Endothelial cell of umbilical vein (primary cell): ENCODE measurements at regions not wholly inside any gene's neighbourhood (a gene's known extent, or its start where the extent isn't known, plus 50 kb on each side); places are given as distances from the start of the nearest gene placed in this dataset.

Experiments used
- BruUV-seq: library from RNA; stranded (reverse); fragments of 400-500 nt; replicated peaks from 2 replicates; lab custom pipeline; 2021; lab: Mats Ljungman, UMichigan
- CTCF ChIA-PET: fragments of 300-600, 350-600 bp; sonication (Branson Sonifier 250); formaldehyde crosslinking; loops from one replicate; lab custom pipeline; 2021; ENCODE audit warnings: antibody characterized with exemption, inconsistent platforms; lab: Charles Lee
- POLR2A ChIA-PET: fragments of 300-600, 350-600 bp; sonication (Branson Sonifier 250); formaldehyde crosslinking; loops from one replicate; lab custom pipeline; 2021; ENCODE audit warnings: antibody characterized with exemption, inconsistent platforms; lab: Charles Lee
- DNase-seq: peaks from one replicate; pipeline ENCODE4 v3.0.0-alpha.2; 2011; ENCODE audit warnings: low read depth, low spot score
- FAIRE-seq: peaks from 2 replicates; lab custom pipeline; 2011; peaks lifted over from hg19 to GRCh38; lab: Jason Lieb, UNC
- H2AFZ ChIP-seq: 2 replicates; pipeline ENCODE4 v1.6.0; 2012; ENCODE audit warnings: low read depth, low read length, control low read depth, inconsistent platforms
- H3K27ac ChIP-seq: 2 replicates; pipeline ENCODE4 v1.5.1; 2011; ENCODE audit warnings: low read depth, mild to moderate bottlenecking, control low read depth, low read length, moderate library complexity; ENCODE audit not compliant: insufficient read depth
- H3K27me3 ChIP-seq, 2 experiments: 2 replicates each; pipeline versions ENCODE4 v1.6.0 to v1.6.1; 2011; ENCODE audit warnings: low read length in 2 of 2, mixed read lengths in 1 of 2; ENCODE audit not compliant: control insufficient read depth in 2 of 2, insufficient read depth in 2 of 2
- H3K36me3 ChIP-seq, 2 experiments: 2 replicates in 1 of 2; 3 replicates in 1 of 2; pipeline ENCODE4 v1.5.1; 2011; ENCODE audit warnings: low read length in 2 of 2, mild to moderate bottlenecking in 1 of 2, moderate library complexity in 1 of 2; ENCODE audit not compliant: control insufficient read depth in 2 of 2, insufficient read depth in 2 of 2; ENCODE audit errors: extremely low read depth in 1 of 2
- H3K4me1 ChIP-seq: 3 replicates; pipeline ENCODE4 v1.5.1; 2011; ENCODE audit warnings: mild to moderate bottlenecking, low read length; ENCODE audit not compliant: control insufficient read depth, insufficient read depth; ENCODE audit errors: extremely low read depth
- H3K4me2 ChIP-seq: 2 replicates; pipeline ENCODE4 v1.6.1; 2011; ENCODE audit warnings: low read length, control low read depth, mixed read lengths; ENCODE audit not compliant: insufficient read depth
- H3K4me3 ChIP-seq, 3 experiments: fragments of 200-600 bp in 1 of 3; sonication (generic), shearing (Covaris generic) in 1 of 3; replicated peaks in 1 of 3; 2 replicates each; pipeline ENCODE4 v1.5.1; 2011 to 2016; ENCODE audit warnings: control low read depth in 3 of 3, low read length in 3 of 3, mild to moderate bottlenecking in 2 of 3, inconsistent platforms in 1 of 3, low read depth in 1 of 3, moderate library complexity in 1 of 3; ENCODE audit not compliant: insufficient read depth in 1 of 3
- H3K79me2 ChIP-seq: 2 replicates; pipeline ENCODE4 v1.6.0; 2012; ENCODE audit warnings: low read length, inconsistent platforms; ENCODE audit not compliant: control insufficient read depth, insufficient read depth
- H3K9ac ChIP-seq: replicated peaks from 2 replicates; pipeline ENCODE3; 2011; ENCODE audit warnings: low read length, control low read depth; ENCODE audit not compliant: insufficient read depth; ENCODE audit errors: extremely low read depth
- H3K9me1 ChIP-seq: replicated peaks from 3 replicates; pipeline ENCODE4 v1.6.0; 2011; ENCODE audit warnings: mild to moderate bottlenecking, low read length; ENCODE audit not compliant: control insufficient read depth, insufficient read depth; ENCODE audit errors: extremely low read depth
- H3K9me3 ChIP-seq: replicated peaks from 2 replicates; pipeline ENCODE4 v1.5.1; 2012; ENCODE audit warnings: low read length, inconsistent platforms; ENCODE audit not compliant: control insufficient read depth, insufficient read depth
- H4K20me1 ChIP-seq: replicated peaks from 2 replicates; pipeline ENCODE3; 2011; ENCODE audit warnings: mild to moderate bottlenecking, low read length; ENCODE audit not compliant: control insufficient read depth, insufficient read depth; ENCODE audit errors: extremely low read depth
- CTCF ChIP-seq, 2 donors: IDR thresholded peaks; 1 replicate in 1 of 2; 2 replicates in 1 of 2; pipeline ENCODE4 v1.5.1; 2011; ENCODE audit warnings: low read length in 2 of 2, mild to moderate bottlenecking in 2 of 2, moderate library complexity in 2 of 2, control low read depth in 1 of 2, inconsistent platforms in 1 of 2, low read depth in 1 of 2; ENCODE audit not compliant: insufficient read depth in 1 of 2; ENCODE audit errors: extremely low read depth in 1 of 2
- EZH2 ChIP-seq: IDR thresholded peaks from 2 replicates; pipeline ENCODE4 v1.6.1; 2012; ENCODE audit warnings: borderline replicate concordance, low read depth, mild to moderate bottlenecking, moderate library complexity, low read length, inconsistent platforms; ENCODE audit not compliant: severe bottlenecking
- FOS ChIP-seq: IDR thresholded peaks from 2 replicates; pipeline ENCODE4 v1.6.1; 2011; ENCODE audit warnings: mild to moderate bottlenecking, low read length, moderate library complexity, borderline replicate concordance; ENCODE audit not compliant: insufficient read depth
- GATA2 ChIP-seq: IDR thresholded peaks from 2 replicates; pipeline ENCODE4 v1.7.0; 2011; ENCODE audit warnings: low read depth, mild to moderate bottlenecking, moderate library complexity, mixed read lengths, low read length; ENCODE audit not compliant: insufficient read length, insufficient read depth
- JUN ChIP-seq: IDR thresholded peaks from 2 replicates; pipeline ENCODE4 v1.6.1; 2011; ENCODE audit warnings: borderline replicate concordance, low read depth; ENCODE audit not compliant: insufficient read length, insufficient read depth
- MYC ChIP-seq: IDR thresholded peaks from one replicate; pipeline ENCODE4 v1.6.1; 2011; ENCODE audit warnings: mild to moderate bottlenecking, low read depth, low read length
- POLR2A ChIP-seq: IDR thresholded peaks from 2 replicates; pipeline ENCODE4 v1.6.1; 2012; ENCODE audit warnings: low read depth, mild to moderate bottlenecking, control low read depth, low read length
- POLR2AphosphoS5 ChIP-seq: IDR thresholded peaks from 2 replicates; pipeline ENCODE4 v1.6.1; 2012; ENCODE audit warnings: low read depth, mild to moderate bottlenecking, control low read depth, low read length, moderate library complexity; ENCODE audit not compliant: insufficient read depth
- dilution Hi-C: fragments of 300-500 bp; cut with MboI; formaldehyde crosslinking; loops from one replicate; pipeline ENCODE4 v1.15.0; 2019; ENCODE audit warnings: low sequenced_read_pairs; ENCODE audit not compliant: extremely low pct_ligation_motif_present
- intact Hi-C: fragments of 100-400 bp; cut with micrococcal nuclease; formaldehyde crosslinking; loops from one replicate; pipeline ENCODE4 v1.10.0; 2022
- TF ChIP-seq, protein P1 (sequence below): IDR thresholded peaks from 2 replicates; pipeline ENCODE4 v1.6.1; 2011; ENCODE audit not compliant: insufficient read depth, insufficient read length

DNA sequence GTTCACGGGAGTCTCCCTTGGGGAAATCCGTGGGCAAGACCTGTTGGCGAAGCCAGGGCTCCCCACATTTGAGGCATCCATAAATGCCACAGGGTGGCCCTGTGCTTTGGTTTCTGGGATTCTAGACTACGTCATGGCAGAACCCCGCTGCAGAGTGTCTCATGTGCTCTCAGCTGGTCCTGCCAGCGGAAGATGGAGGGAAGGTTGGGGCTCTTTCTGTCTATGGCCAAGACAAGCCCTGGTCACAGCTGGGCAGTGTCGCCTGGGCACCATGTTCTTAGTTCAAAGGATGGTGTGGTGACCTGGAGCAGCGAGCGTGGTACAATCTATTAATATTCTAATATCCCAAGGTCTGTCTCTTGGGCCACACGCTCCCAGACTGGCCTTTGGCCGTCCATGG lies 511.7 kb downstream of the TBC1D22A start:
- no peak for FAIRE-seq
- no peak for DNase-seq
- POLR2A ChIA-PET: no interaction called here
- no peak overlapping the region for H3K4me3 ChIP-seq
- no peaks in the 10 kb centered on the region for H3K79me2 ChIP-seq
- H3K4me2 ChIP-seq: no peak overlapping the region
- intact Hi-C loops: no loop called here
- H4K20me1 ChIP-seq: no peaks in the 10 kb centered on the region
- H3K4me1 ChIP-seq: no peaks in the 10 kb centered on the region
- dilution Hi-C loops: no loop called here
- no peak overlapping the region for H3K27ac ChIP-seq
- no peaks in the 10 kb centered on the region for H3K9me1 ChIP-seq
- TF ChIP-seq EZH2: no peak
- TF ChIP-seq FOS: no peak
- TF ChIP-seq, protein P1, sequence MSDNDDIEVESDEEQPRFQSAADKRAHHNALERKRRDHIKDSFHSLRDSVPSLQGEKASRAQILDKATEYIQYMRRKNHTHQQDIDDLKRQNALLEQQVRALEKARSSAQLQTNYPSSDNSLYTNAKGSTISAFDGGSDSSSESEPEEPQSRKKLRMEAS: no peak
- TF ChIP-seq MYC: no peak
- no peak for TF ChIP-seq POLR2A
- no peak for TF ChIP-seq JUN
- no peak for TF ChIP-seq CTCF (IDR thresholded peaks at IDR 0.05; ENCODE audit: extremely low read depth in 1 of 2, insufficient read depth in 1 of 2, low read depth in 1 of 2, low read length in 2 of 2)
- no peak for TF ChIP-seq GATA2
- TF ChIP-seq POLR2AphosphoS5: no peak
- H2AFZ ChIP-seq: no peak overlapping the region
- no peaks in the 10 kb centered on the region for H3K9me3 ChIP-seq
- H3K9ac ChIP-seq: no peak overlapping the region
- H3K36me3 ChIP-seq: no peaks in the 10 kb centered on the region
- BruUV-seq: no TSS peak
- CTCF ChIA-PET: no interaction called here
- no peaks in the 10 kb centered on the region for H3K27me3 ChIP-seq
